GM23338 (cell line): ENCODE measurements at regions not wholly inside any gene's neighbourhood (a gene's known extent, or its start where the extent isn't known, plus 50 kb on each side); places are given as distances from the start of the nearest gene placed in this dataset.

ENCODE experiments used
- ATAC-seq: fragments of 200-7000 bp; cut with Tn5 transposase; 3 replicates; pipeline ENCODE4 v1.9.1; 2020
- DNase-seq: peaks from one replicate; pipeline ENCODE4 v3.0.0-alpha.2; 2015; ENCODE audit warnings: low spot score
- H2AFZ ChIP-seq: fragments of 200-600 bp; sonication (generic); 2 replicates; pipeline ENCODE4 v1.8.0; 2016; ENCODE audit warnings: antibody characterized with exemption, mild to moderate bottlenecking, moderate library complexity
- H3F3A ChIP-seq: fragments of 200-600 bp; sonication (generic); replicated peaks from 2 replicates; pipeline ENCODE4 v1.8.0; 2017; ENCODE audit warnings: antibody characterized with exemption, mixed run types, low read depth
- H3K27ac ChIP-seq: fragments of 200-600 bp; sonication (generic); 2 replicates; pipeline ENCODE4 v1.6.1; 2016; ENCODE audit warnings: low read depth
- H3K27me3 ChIP-seq: fragments of 200-600 bp; sonication (generic); 2 replicates; pipeline ENCODE4 v1.8.0; 2016; ENCODE audit warnings: mild to moderate bottlenecking, mixed run types, moderate library complexity; ENCODE audit not compliant: insufficient read depth
- H3K36me3 ChIP-seq: fragments of 200-600 bp; sonication (generic); 2 replicates; pipeline ENCODE4 v1.8.0; 2016; ENCODE audit warnings: mild to moderate bottlenecking; ENCODE audit not compliant: insufficient read depth
- H3K4me1 ChIP-seq: fragments of 200-600 bp; sonication (generic); 2 replicates; pipeline ENCODE4 v1.8.0; 2016; ENCODE audit warnings: mild to moderate bottlenecking, moderate library complexity; ENCODE audit not compliant: insufficient read depth
- H3K4me2 ChIP-seq: fragments of 200-600 bp; sonication (generic); 2 replicates; pipeline ENCODE4 v1.7.1; 2017; ENCODE audit warnings: mixed run types
- H3K4me3 ChIP-seq: fragments of 200-600 bp; sonication (generic); 2 replicates; pipeline ENCODE4 v1.6.1; 2016; ENCODE audit warnings: mixed run types
- H3K79me2 ChIP-seq: fragments of 200-600 bp; sonication (generic); replicated peaks from 2 replicates; pipeline ENCODE4 v1.8.0; 2017; ENCODE audit warnings: mild to moderate bottlenecking; ENCODE audit not compliant: insufficient read depth
- H3K9me2 ChIP-seq: fragments of 200-600 bp; sonication (generic); 2 replicates; pipeline ENCODE4 v1.8.0; 2017; ENCODE audit not compliant: insufficient read depth
- H4K20me1 ChIP-seq: fragments of 200-600 bp; sonication (generic); replicated peaks from 2 replicates; pipeline ENCODE4 v1.8.0; 2017; ENCODE audit warnings: mild to moderate bottlenecking; ENCODE audit not compliant: insufficient read depth
- H3K27ac Mint-ChIP-seq: 2 replicates; pipeline ENCODE4 v1.8.0; 2020; ENCODE audit warnings: inconsistent platforms, mild to moderate bottlenecking, moderate library complexity, mixed read lengths
- H3K27me3 Mint-ChIP-seq: 3 replicates; pipeline ENCODE4 v1.8.0; 2022; ENCODE audit warnings: low read depth, mild to moderate bottlenecking, moderate library complexity, mixed read lengths, inconsistent platforms; ENCODE audit not compliant: insufficient read depth, poor library complexity
- H3K36me3 Mint-ChIP-seq: 3 replicates; pipeline ENCODE4 v1.8.0; 2021; ENCODE audit warnings: low read depth, mild to moderate bottlenecking, inconsistent platforms, moderate library complexity, mixed read lengths
- H3K4me1 Mint-ChIP-seq: 3 replicates; pipeline ENCODE4 v1.8.0; 2020; ENCODE audit warnings: mild to moderate bottlenecking, inconsistent platforms, mixed read lengths
- H3K4me3 Mint-ChIP-seq: 3 replicates; pipeline ENCODE4 v1.8.0; 2021; ENCODE audit warnings: moderate library complexity, mild to moderate bottlenecking, inconsistent platforms, mixed read lengths
- H3K9me3 Mint-ChIP-seq: 3 replicates; pipeline ENCODE4 v1.8.0; 2020; ENCODE audit warnings: moderate library complexity, mild to moderate bottlenecking, inconsistent platforms, mixed read lengths
- JUNB ChIP-seq: IDR thresholded peaks from one replicate; pipeline ENCODE4 v1.6.1; 2016; ENCODE audit warnings: antibody characterized with exemption; ENCODE audit not compliant: unreplicated experiment
- NANOG ChIP-seq: IDR thresholded peaks from 2 replicates; pipeline ENCODE4 v1.6.1; 2016; ENCODE audit warnings: antibody characterized with exemption, borderline replicate concordance
- POLR2AphosphoS5 ChIP-seq: IDR thresholded peaks from 2 replicates; pipeline ENCODE4 v1.6.1; 2016; ENCODE audit warnings: antibody characterized with exemption, low read depth
- STAT1 ChIP-seq: IDR thresholded peaks from one replicate; pipeline ENCODE4 v1.6.1; 2016; ENCODE audit warnings: antibody characterized with exemption; ENCODE audit not compliant: unreplicated experiment
- ZNF114 ChIP-seq: fragments of 250-450 bp; sonication (Bioruptor Pico); IDR thresholded peaks from 2 replicates; pipeline ENCODE4 v1.5.0; 2020; ENCODE audit warnings: mild to moderate bottlenecking, moderate library complexity
- ZNF331 ChIP-seq: fragments of 250-450 bp; sonication (Bioruptor Pico); IDR thresholded peaks from 2 replicates; pipeline ENCODE4 v1.5.0; 2020; ENCODE audit warnings: low read depth, mild to moderate bottlenecking, moderate library complexity
- TF ChIP-seq, protein P1 (sequence below), 2 experiments: fragments of 200-600 bp in 1 of 2; sonication (generic) in 1 of 2; conservative IDR thresholded peaks; 2 replicates each; pipeline versions ENCODE4 v1.5.1 to v1.6.1; 2016 to 2017; ENCODE audit warnings: antibody characterized with exemption in 2 of 2, low read depth in 2 of 2, mild to moderate bottlenecking in 2 of 2, moderate library complexity in 1 of 2
- TF ChIP-seq, protein P2 (sequence below): fragments of 250-450 bp; sonication (Bioruptor Pico); IDR thresholded peaks from 2 replicates; pipeline ENCODE4 v1.5.0; 2020; ENCODE audit warnings: mild to moderate bottlenecking, moderate library complexity

DNA sequence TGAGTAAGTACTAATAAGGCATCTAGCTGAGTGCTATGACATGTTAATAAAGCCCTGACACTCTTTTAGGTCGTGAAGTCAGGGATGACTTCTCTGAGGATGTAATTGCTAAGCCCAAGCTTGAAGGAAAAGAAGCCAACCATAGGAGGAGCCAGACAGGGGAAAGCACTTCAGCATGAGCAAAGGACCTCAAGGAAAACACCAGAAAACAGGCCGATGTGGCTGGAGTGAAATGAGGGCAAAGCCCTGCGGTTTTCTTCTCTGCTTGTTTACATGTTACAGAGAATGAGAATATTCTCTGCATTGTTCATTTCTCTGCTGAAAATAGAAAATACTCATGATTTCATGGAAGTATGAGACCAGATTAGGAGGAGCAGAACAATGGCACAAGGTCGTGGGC lies 112.5 kb upstream of the ARHGAP28 start (continued):
- TF ChIP-seq, protein P1, sequence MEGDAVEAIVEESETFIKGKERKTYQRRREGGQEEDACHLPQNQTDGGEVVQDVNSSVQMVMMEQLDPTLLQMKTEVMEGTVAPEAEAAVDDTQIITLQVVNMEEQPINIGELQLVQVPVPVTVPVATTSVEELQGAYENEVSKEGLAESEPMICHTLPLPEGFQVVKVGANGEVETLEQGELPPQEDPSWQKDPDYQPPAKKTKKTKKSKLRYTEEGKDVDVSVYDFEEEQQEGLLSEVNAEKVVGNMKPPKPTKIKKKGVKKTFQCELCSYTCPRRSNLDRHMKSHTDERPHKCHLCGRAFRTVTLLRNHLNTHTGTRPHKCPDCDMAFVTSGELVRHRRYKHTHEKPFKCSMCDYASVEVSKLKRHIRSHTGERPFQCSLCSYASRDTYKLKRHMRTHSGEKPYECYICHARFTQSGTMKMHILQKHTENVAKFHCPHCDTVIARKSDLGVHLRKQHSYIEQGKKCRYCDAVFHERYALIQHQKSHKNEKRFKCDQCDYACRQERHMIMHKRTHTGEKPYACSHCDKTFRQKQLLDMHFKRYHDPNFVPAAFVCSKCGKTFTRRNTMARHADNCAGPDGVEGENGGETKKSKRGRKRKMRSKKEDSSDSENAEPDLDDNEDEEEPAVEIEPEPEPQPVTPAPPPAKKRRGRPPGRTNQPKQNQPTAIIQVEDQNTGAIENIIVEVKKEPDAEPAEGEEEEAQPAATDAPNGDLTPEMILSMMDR (conservative IDR thresholded peaks at IDR 0.05; ENCODE audit: low read depth in 2 of 2) = no peak
- no peak for TF ChIP-seq ZNF114
- TF ChIP-seq ZNF331 (CRISPR knock-in tag) = no peak
- no peak for TF ChIP-seq STAT1

DNA sequence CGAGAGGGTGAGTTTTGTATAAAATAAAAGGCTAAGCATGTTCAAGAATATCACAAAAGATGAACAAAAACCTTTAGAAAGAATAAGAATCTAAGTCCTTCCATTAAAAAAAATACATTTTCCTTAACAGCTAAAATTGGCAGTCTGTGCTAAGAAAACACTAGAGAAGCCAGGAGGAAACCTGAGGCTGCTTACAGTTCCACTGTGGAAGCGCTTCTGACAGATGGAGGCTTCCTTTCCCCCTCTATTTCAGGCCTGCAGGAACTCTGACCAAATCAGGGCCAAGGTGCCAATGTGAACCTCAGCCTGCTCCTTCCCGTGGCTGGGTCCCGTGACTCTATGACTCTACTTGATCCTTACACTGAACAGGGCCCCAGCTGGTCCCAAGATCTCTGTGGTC lies 108.1 kb upstream of the ARHGAP28 start:
- ATAC-seq = no peak
- H3K27me3 ChIP-seq = no peaks in the 10 kb centered on the region
- Mint-ChIP-seq H3K27me3 (peaks cover 4% of the 10 kb centered on the region), H3K9me3 (peaks cover 4% of the 10 kb centered on the region; the same call in 1 of the 3 replicates), H3K27ac (no peak overlapping the region), H3K4me3 (no peak overlapping the region), H3K4me1 (peaks cover 11% of the 10 kb centered on the region; the same call in 2 of the 3 replicates), H3K36me3 (no peaks in the 10 kb centered on the region)
- no peaks in the 10 kb centered on the region for H3K79me2 ChIP-seq
- no peaks in the 10 kb centered on the region; the same call in 1 of the 2 replicates for H3K4me1 ChIP-seq
- H3K4me2 ChIP-seq = no peak overlapping the region
- no peaks in the 10 kb centered on the region for H4K20me1 ChIP-seq
- no peak for DNase-seq
- H3K9me2 ChIP-seq = peaks cover 4% of the 10 kb centered on the region; the same call in 1 of the 2 replicates
- no peaks in the 10 kb centered on the region for H3K36me3 ChIP-seq
- no peak for TF ChIP-seq ZNF331 (CRISPR knock-in tag)
- TF ChIP-seq NANOG = no peak
- no peak overlapping the region for H2AFZ ChIP-seq
- H3K4me3 ChIP-seq = no peak overlapping the region
- no peaks in the 10 kb centered on the region for H3F3A ChIP-seq
- no peak overlapping the region for H3K27ac ChIP-seq

DNA sequence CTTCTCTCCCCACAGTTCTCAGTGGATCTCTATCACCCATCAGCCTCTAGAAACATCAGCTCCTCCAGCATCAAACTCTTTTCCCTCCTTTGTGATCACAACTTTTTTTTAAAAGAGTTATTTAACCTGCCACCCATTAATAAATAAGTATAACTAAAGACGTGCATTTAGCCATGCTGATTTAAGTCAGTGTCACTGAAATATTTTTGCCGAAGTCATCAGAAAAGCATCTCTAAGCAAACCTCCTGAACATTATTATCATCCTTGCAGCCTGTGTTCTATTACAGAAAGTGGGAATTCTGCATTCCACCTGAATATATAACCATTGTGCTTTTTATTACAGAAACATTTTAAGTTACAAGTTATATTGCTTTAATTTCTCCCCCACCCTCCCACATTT lies 106.2 kb upstream of the ARHGAP28 start:
- ATAC-seq = no peak
- H3K79me2 ChIP-seq = no peaks in the 10 kb centered on the region
- DNase-seq = no peak
- no peaks in the 10 kb centered on the region for H4K20me1 ChIP-seq
- Mint-ChIP-seq H3K27me3 (peaks cover 4% of the 10 kb centered on the region), H3K9me3 (no peaks in the 10 kb centered on the region), H3K4me1 (peaks cover 13% of the 10 kb centered on the region; the same call in 2 of the 3 replicates), H3K36me3 (no peaks in the 10 kb centered on the region), H3K27ac (no peak overlapping the region), H3K4me3 (no peak overlapping the region)
- H3K9me2 ChIP-seq = no peaks in the 10 kb centered on the region; the same call in 1 of the 2 replicates
- H2AFZ ChIP-seq = no peak overlapping the region
- no peaks in the 10 kb centered on the region for H3K36me3 ChIP-seq
- no peak overlapping the region for H3K4me2 ChIP-seq
- no peaks in the 10 kb centered on the region for H3K27me3 ChIP-seq
- H3K4me3 ChIP-seq = no peak overlapping the region
- no peaks in the 10 kb centered on the region for H3F3A ChIP-seq
- no peaks in the 10 kb centered on the region; the same call in 1 of the 2 replicates for H3K4me1 ChIP-seq
- H3K27ac ChIP-seq = no peak overlapping the region
- TF ChIP-seq, protein P2, sequence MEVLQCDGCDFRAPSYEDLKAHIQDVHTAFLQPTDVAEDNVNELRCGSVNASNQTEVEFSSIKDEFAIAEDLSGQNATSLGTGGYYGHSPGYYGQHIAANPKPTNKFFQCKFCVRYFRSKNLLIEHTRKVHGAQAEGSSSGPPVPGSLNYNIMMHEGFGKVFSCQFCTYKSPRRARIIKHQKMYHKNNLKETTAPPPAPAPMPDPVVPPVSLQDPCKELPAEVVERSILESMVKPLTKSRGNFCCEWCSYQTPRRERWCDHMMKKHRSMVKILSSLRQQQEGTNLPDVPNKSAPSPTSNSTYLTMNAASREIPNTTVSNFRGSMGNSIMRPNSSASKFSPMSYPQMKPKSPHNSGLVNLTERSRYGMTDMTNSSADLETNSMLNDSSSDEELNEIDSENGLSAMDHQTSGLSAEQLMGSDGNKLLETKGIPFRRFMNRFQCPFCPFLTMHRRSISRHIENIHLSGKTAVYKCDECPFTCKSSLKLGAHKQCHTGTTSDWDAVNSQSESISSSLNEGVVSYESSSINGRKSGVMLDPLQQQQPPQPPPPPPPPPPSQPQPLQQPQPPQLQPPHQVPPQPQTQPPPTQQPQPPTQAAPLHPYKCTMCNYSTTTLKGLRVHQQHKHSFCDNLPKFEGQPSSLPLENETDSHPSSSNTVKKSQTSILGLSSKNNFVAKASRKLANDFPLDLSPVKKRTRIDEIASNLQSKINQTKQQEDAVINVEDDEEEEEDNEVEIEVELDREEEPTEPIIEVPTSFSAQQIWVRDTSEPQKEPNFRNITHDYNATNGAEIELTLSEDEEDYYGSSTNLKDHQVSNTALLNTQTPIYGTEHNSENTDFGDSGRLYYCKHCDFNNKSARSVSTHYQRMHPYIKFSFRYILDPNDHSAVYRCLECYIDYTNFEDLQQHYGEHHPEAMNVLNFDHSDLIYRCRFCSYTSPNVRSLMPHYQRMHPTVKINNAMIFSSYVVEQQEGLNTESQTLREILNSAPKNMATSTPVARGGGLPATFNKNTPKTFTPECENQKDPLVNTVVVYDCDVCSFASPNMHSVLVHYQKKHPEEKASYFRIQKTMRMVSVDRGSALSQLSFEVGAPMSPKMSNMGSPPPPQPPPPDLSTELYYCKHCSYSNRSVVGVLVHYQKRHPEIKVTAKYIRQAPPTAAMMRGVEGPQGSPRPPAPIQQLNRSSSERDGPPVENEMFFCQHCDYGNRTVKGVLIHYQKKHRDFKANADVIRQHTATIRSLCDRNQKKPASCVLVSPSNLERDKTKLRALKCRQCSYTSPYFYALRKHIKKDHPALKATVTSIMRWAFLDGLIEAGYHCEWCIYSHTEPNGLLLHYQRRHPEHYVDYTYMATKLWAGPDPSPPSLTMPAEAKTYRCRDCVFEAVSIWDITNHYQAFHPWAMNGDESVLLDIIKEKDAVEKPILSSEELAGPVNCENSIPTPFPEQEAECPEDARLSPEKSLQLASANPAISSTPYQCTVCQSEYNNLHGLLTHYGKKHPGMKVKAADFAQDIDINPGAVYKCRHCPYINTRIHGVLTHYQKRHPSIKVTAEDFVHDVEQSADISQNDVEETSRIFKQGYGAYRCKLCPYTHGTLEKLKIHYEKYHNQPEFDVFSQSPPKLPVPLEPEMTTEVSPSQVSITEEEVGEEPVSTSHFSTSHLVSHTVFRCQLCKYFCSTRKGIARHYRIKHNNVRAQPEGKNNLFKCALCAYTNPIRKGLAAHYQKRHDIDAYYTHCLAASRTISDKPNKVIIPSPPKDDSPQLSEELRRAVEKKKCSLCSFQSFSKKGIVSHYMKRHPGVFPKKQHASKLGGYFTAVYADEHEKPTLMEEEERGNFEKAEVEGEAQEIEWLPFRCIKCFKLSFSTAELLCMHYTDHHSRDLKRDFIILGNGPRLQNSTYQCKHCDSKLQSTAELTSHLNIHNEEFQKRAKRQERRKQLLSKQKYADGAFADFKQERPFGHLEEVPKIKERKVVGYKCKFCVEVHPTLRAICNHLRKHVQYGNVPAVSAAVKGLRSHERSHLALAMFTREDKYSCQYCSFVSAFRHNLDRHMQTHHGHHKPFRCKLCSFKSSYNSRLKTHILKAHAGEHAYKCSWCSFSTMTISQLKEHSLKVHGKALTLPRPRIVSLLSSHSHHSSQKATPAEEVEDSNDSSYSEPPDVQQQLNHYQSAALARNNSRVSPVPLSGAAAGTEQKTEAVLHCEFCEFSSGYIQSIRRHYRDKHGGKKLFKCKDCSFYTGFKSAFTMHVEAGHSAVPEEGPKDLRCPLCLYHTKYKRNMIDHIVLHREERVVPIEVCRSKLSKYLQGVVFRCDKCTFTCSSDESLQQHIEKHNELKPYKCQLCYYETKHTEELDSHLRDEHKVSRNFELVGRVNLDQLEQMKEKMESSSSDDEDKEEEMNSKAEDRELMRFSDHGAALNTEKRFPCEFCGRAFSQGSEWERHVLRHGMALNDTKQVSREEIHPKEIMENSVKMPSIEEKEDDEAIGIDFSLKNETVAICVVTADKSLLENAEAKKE = no peak
- TF ChIP-seq, protein P1 (conservative IDR thresholded peaks at IDR 0.05; ENCODE audit: low read depth in 2 of 2) = no peak
- no peak for TF ChIP-seq NANOG
- TF ChIP-seq JUNB = no peak
- no peak for TF ChIP-seq ZNF331 (CRISPR knock-in tag)
- TF ChIP-seq POLR2AphosphoS5 = no peak
- no peak for TF ChIP-seq ZNF114
